Heart left ventricle (tissue), 16 donors: ENCODE measurements at regions not wholly inside any gene's neighbourhood (a gene's known extent, or its start where the extent isn't known, plus 50 kb on each side); places are given as distances from the start of the nearest gene placed in this dataset.

Experiments
- ATAC-seq, 4 donors: fragments of 200-7000 bp; cut with Tn5 transposase; one replicate each; pipeline ENCODE4 v1.9.1; 2020 to 2022; ENCODE audit warnings: moderate library complexity in 4 of 4, mild to moderate bottlenecking in 3 of 4, moderate number of reproducible peaks in 1 of 4
- DNase-seq, 5 donors: peaks; one replicate each; pipeline ENCODE4 v3.0.0-alpha.2; 2020
- H3K27ac ChIP-seq, 12 donors: fragments of 200-600 bp; sonication (generic) in 4 of 12; one replicate each; pipeline versions ENCODE4 v1.5.0 to v1.8.0; 2016 to 2022; ENCODE audit warnings: mild to moderate bottlenecking in 2 of 12
- H3K27me3 ChIP-seq, 9 donors: fragments of 200-600 bp; sonication (generic) in 2 of 9; one replicate each; pipeline versions ENCODE4 v1.5.1 to v1.8.0; 2016 to 2022; ENCODE audit warnings: mild to moderate bottlenecking in 3 of 9
- H3K36me3 ChIP-seq, 9 donors: fragments of 200-600 bp; sonication (generic) in 2 of 9; one replicate each; pipeline versions ENCODE4 v1.5.0 to v1.8.0; 2018 to 2022; ENCODE audit warnings: mild to moderate bottlenecking in 2 of 9
- H3K4me1 ChIP-seq, 12 donors: fragments of 200-600 bp; sonication (generic) in 4 of 12; one replicate each; pipeline versions ENCODE4 v1.5.0 to v1.8.0; 2016 to 2022; ENCODE audit warnings: mild to moderate bottlenecking in 3 of 12
- H3K4me3 ChIP-seq, 12 donors: fragments of 200-600 bp; sonication (generic) in 4 of 12; one replicate each; pipeline versions ENCODE4 v1.5.0 to v1.8.0; 2017 to 2022; ENCODE audit warnings: mild to moderate bottlenecking in 9 of 12, moderate library complexity in 4 of 12
- H3K9me3 ChIP-seq, 12 donors: fragments of 200-600 bp; sonication (generic) in 4 of 12; one replicate each; pipeline versions ENCODE4 v1.5.0 to v1.8.0; 2016 to 2022; ENCODE audit warnings: mild to moderate bottlenecking in 1 of 12
- POLR2A ChIP-seq, 2 donors: fragments of 450-650 bp; IDR thresholded peaks; one replicate each; pipeline ENCODE4 v1.6.1; 2017; ENCODE audit warnings: antibody characterized with exemption in 2 of 2, mild to moderate bottlenecking in 2 of 2, moderate library complexity in 2 of 2
- WGBS, 4 donors: extraction: QIAGEN DNeasy Blood & Tissue Kit in 2 of 4; methylation state at CpG; one replicate each; pipeline versions ENCODE4 v1.1.5 to v1.1.7; 2013 to 2018; 5-methylcytosine and 5-hydroxymethylcytosine counted together
- intact Hi-C, 10 donors: fragments of 100-400 bp; cut with DNase I; formaldehyde crosslinking; loops; one replicate each; pipeline versions ENCODE4 v1.11.1 to v1.14.2; 2022
- TF ChIP-seq, protein P1 (sequence below), 12 donors: fragments of 200-600 bp; sonication (generic) in 4 of 12; IDR thresholded peaks; one replicate each; pipeline versions ENCODE4 v1.5.0 to v1.8.0; 2018 to 2022; ENCODE audit warnings: antibody characterized with exemption in 12 of 12, mild to moderate bottlenecking in 5 of 12
- donor health status: ischemic (EF 13 %, LVEDD 7.1; RV severe dilation, severe dysfunction).
- donor health status: healthy with polysubstance abuse.
- donor health status: DM: no; HTN: yes; CAD: no.
- donor health status: DM: no; HTN: no; CAD: no.
- donor health status: ischemic (EF 25% LVEDD 6.9; RV normal size, moderate dysfunction).
- donor health status: ischemic (EF 25% LVEDD 5.7; RV mildly dilated, moderate dysfunction).
- donor health status: healthy.
- donor health status: DM: yes; HTN: yes; CAD: no.
- donor health status: ischemic (EF 35%, LVEDD 5.7; RV mildly dilated, moderate dysfunction).
- donor health status: nonischemic (EF 11% LVEDD 7.7; RV severe dilation, severe dysfunction).
- donor health status: DM: yes; HTN: yes; CAD: no.
- donor health status: PGD.
- donor health status: ischemic (EF 29% LVEDD 5.4; RV normal size, mild dysfunction).
- donor health status: nonischemic (EF 23%, LVEDD 6.1; RV moderate dilation, normal function).

DNA sequence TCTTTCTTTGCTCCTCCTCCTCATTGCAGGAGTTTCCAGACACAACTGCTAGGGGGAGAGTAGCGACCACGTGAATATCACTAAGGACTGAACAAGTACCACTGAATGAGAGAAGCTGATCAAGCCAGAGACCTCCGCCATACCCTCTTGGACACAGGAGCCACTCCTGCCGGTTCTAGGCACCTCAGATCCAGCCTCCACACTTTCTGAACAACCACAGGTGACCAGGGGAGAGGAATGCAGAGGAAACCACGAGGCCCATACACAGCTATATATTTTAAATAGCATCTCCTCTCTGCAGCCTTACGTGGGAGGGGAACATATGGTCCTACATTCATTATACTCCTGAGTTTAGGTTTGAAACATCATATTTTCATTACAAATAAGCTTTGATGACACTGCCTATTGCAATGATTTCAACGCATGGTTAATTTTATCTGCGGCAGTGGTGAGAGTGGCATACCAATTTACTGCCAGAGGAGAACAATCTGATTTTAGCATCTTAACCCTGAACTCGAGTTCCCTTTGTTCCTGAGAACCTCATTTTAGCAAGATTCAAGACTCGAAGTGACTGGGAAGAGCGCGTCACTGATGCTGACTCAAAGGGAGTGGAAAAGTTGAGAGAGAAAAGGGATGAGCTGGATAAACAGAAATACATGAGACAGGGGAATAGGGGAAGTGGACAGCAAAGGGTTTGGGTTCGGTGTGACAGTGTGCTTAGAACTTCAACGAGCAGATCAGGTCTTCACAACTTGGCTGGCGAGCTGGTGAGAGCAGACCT lies 231.7 kb upstream of the PPARGC1A start:
- Histone ChIP-seq H3K36me3 (no peaks in the 10 kb centered on the region), H3K4me3 (no peak overlapping the region), H3K9me3 (no peaks in the 10 kb centered on the region), H3K4me1 (peaks cover 0 to 19% (median 1%) of the 10 kb centered on the region in 12 donors), H3K27me3 (no peaks in the 10 kb centered on the region), H3K27ac (no peak overlapping the region)
- TF ChIP-seq POLR2A (IDR thresholded peaks at IDR 0.05), result no peak
- TF ChIP-seq, protein P1, sequence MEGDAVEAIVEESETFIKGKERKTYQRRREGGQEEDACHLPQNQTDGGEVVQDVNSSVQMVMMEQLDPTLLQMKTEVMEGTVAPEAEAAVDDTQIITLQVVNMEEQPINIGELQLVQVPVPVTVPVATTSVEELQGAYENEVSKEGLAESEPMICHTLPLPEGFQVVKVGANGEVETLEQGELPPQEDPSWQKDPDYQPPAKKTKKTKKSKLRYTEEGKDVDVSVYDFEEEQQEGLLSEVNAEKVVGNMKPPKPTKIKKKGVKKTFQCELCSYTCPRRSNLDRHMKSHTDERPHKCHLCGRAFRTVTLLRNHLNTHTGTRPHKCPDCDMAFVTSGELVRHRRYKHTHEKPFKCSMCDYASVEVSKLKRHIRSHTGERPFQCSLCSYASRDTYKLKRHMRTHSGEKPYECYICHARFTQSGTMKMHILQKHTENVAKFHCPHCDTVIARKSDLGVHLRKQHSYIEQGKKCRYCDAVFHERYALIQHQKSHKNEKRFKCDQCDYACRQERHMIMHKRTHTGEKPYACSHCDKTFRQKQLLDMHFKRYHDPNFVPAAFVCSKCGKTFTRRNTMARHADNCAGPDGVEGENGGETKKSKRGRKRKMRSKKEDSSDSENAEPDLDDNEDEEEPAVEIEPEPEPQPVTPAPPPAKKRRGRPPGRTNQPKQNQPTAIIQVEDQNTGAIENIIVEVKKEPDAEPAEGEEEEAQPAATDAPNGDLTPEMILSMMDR (IDR thresholded peaks at IDR 0.05), result no peak
- no peak for DNase-seq
- 75 to 83% (median 76%) methylated on average over 15 of the region's 15 CpGs for WGBS, 4 donors
- no peak for ATAC-seq
- intact Hi-C loops, result no loop called here

DNA sequence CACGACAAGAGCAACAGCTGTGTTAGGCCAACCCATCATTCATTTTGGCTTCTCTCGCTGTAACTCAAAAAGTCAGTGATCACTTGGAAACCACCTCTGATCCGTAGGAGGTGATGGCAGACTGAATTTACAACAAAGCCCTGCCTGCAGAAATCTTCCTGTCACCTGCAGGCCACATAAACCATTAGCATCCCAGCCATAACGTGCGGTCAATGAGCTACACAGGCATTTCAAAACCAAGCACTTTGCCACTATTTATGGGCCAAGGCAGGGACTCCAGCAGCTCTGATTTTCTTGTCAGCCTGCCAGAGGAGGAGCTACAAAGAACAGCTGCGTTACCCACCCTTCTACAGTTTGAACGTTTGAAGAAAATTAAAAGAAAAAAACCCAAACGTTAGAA lies 228.1 kb upstream of the PPARGC1A start:
- Histone ChIP-seq H3K27me3 (no peaks in the 10 kb centered on the region), H3K36me3 (no peaks in the 10 kb centered on the region), H3K4me3 (no peak overlapping the region), H3K4me1 (peaks cover 0 to 19% (median 1%) of the 10 kb centered on the region in 12 donors), H3K9me3 (no peaks in the 10 kb centered on the region), H3K27ac (no peak overlapping the region)
- ATAC-seq, result no peak
- intact Hi-C loops, result no loop called here
- peak in 1 of 5 donors; percentile 10 for DNase-seq
- TF ChIP-seq, protein P1 (IDR thresholded peaks at IDR 0.05), result no peak
- TF ChIP-seq POLR2A (IDR thresholded peaks at IDR 0.05), result no peak
- 39 to 48% (median 45%) methylated on average over 8 of the region's 8 CpGs for WGBS, 4 donors

DNA sequence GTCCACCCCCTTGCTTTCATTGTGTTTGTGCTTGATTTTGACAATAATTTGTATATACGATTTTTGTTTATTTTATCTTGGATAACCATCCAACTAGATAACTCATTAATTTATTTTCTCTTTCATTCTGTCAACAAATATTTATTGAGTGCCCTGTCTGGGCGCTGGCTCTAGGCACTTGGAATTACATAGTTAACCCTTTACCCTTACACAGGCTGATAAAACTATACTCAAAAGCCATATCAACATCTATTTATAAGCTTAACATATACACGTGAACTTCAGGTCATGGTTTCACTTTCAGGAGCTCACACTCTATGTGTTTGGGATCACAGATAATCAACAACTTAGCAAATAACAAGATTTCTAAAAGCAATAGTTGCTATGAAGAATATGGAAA lies 226.3 kb upstream of the PPARGC1A start:
- H3K36me3 ChIP-seq, result no peaks in the 10 kb centered on the region
- H3K27ac ChIP-seq, result no peak overlapping the region
- no peaks in the 10 kb centered on the region for H3K9me3 ChIP-seq
- no peaks in the 10 kb centered on the region for H3K27me3 ChIP-seq
- ATAC-seq (no peak), DNase-seq (no peak)
- 62 to 81% (median 68%) methylated on average over 3 of the region's 3 CpGs for WGBS, 4 donors
- TF ChIP-seq POLR2A (IDR thresholded peaks at IDR 0.05), result no peak
- TF ChIP-seq, protein P1 (IDR thresholded peaks at IDR 0.05), result no peak
- H3K4me1 ChIP-seq, result peaks cover 0 to 19% (median 1%) of the 10 kb centered on the region in 12 donors
- intact Hi-C loops, result no loop called here
- H3K4me3 ChIP-seq, result no peak overlapping the region

DNA sequence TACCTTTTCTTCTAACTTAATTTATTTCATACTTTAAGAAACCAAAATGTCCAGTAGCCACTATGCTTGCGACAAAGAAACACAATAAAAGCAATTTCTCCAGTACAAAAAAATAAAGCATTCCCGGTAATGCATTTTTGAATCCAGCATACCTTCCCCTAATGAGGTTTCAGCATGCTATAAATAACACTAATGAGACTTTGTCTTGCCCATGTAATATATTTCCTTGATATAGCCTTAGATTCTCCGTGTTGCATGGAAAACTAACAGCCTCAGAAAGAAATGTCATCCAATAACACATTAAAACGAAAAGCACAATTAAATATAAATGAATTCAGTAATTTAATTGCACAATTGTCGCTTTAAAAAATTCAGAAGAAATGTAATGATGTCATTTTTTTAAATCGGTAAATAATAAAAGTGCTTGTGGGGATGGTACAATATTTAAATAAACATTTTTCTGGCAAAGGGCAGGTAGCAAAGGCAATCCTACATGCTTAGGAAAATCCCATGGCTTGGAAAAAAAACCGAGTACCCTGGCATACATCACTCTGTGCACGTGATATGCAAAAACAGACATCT lies 225.2 kb upstream of the PPARGC1A start:
- Histone ChIP-seq H3K4me3 (no peak overlapping the region), H3K36me3 (no peaks in the 10 kb centered on the region), H3K27ac (no peak overlapping the region), H3K9me3 (no peaks in the 10 kb centered on the region), H3K4me1 (peaks cover 0 to 19% (median 1%) of the 10 kb centered on the region in 12 donors), H3K27me3 (no peaks in the 10 kb centered on the region)
- ATAC-seq (no peak), DNase-seq (no peak)
- TF ChIP-seq, protein P1 (IDR thresholded peaks at IDR 0.05), result no peak
- TF ChIP-seq POLR2A (IDR thresholded peaks at IDR 0.05), result no peak
- intact Hi-C loops, result no loop called here
- 87 to 92% (median 89%) methylated on average over 8 of the region's 8 CpGs for WGBS, 4 donors
